Mesendoderm (in vitro differentiated cells): ENCODE measurements at regions not wholly inside any gene's neighbourhood (a gene's known extent, or its start where the extent isn't known, plus 50 kb on each side); places are given as distances from the start of the nearest gene placed in this dataset.

Experiments
- DNase-seq: peaks from one replicate; pipeline ENCODE4 v3.0.0; 2013
- H2AK5ac ChIP-seq: 2 replicates; pipeline ENCODE4 v1.6.1; 2013; ENCODE audit warnings: low read length, inconsistent platforms
- H2BK120ac ChIP-seq: 2 replicates; pipeline ENCODE4 v1.6.1; 2013; ENCODE audit warnings: low read depth, mild to moderate bottlenecking, low read length, moderate library complexity, mixed read lengths
- H2BK15ac ChIP-seq: replicated peaks from 2 replicates; pipeline ENCODE4 v1.6.1; 2013; ENCODE audit warnings: low read depth, mild to moderate bottlenecking, moderate library complexity
- H2BK5ac ChIP-seq: 2 replicates; pipeline ENCODE4 v1.6.1; 2013; ENCODE audit warnings: low read length, inconsistent platforms
- H3K18ac ChIP-seq: 2 replicates; pipeline ENCODE4 v1.6.1; 2013; ENCODE audit warnings: mild to moderate bottlenecking, low read length, mixed read lengths
- H3K23ac ChIP-seq: one replicate; pipeline ENCODE4 v1.6.1; 2013; ENCODE audit warnings: low read length
- H3K27ac ChIP-seq: 2 replicates; pipeline ENCODE4 v1.5.1; 2013; ENCODE audit warnings: low read depth, mild to moderate bottlenecking, inconsistent platforms, low read length, moderate library complexity
- H3K27me3 ChIP-seq: 2 replicates; pipeline ENCODE4 v1.6.1; 2013; ENCODE audit warnings: low read length, control low read depth, mild to moderate bottlenecking, inconsistent platforms; ENCODE audit not compliant: insufficient read depth, poor library complexity
- H3K36me3 ChIP-seq: 2 replicates; pipeline ENCODE4 v1.6.1; 2013; ENCODE audit warnings: low read length, inconsistent platforms; ENCODE audit not compliant: control insufficient read depth, insufficient read depth
- H3K4ac ChIP-seq: one replicate; pipeline ENCODE4 v1.6.1; 2013; ENCODE audit warnings: low read depth, mild to moderate bottlenecking, low read length, moderate library complexity
- H3K4me1 ChIP-seq: 2 replicates; pipeline ENCODE4 v1.6.1; 2013; ENCODE audit warnings: low read depth, low read length, inconsistent platforms; ENCODE audit not compliant: control insufficient read depth
- H3K4me2 ChIP-seq: 2 replicates; pipeline ENCODE4 v1.6.1; 2013; ENCODE audit warnings: low read length
- H3K4me3 ChIP-seq: 2 replicates; pipeline ENCODE4 v1.5.1; 2013; ENCODE audit warnings: mild to moderate bottlenecking, low read length
- H3K56ac ChIP-seq: one replicate; pipeline ENCODE4 v1.6.1; 2013; ENCODE audit warnings: low read length
- H3K79me1 ChIP-seq: 2 replicates; pipeline ENCODE4 v1.6.1; 2013; ENCODE audit warnings: low read length, inconsistent platforms
- H3K79me2 ChIP-seq: 2 replicates; pipeline ENCODE4 v1.6.1; 2013; ENCODE audit warnings: mild to moderate bottlenecking, low read length; ENCODE audit not compliant: control insufficient read depth, insufficient read depth
- H3K9ac ChIP-seq: 2 replicates; pipeline ENCODE4 v1.6.1; 2013; ENCODE audit warnings: low read length, inconsistent platforms
- H4K5ac ChIP-seq: one replicate; pipeline ENCODE4 v1.6.1; 2013; ENCODE audit warnings: low read length
- H4K8ac ChIP-seq: one replicate; pipeline ENCODE4 v1.6.1; 2013; ENCODE audit warnings: low read depth, mild to moderate bottlenecking, control low read depth, low read length, moderate library complexity
- WGBS: extraction: QIAGEN DNeasy Blood & Tissue Kit; methylation state at CpG from one replicate; pipeline ENCODE4 v1.1.7; 2013; ENCODE audit warnings: low lambda C conversion rate, missing lambda C conversion rate; ENCODE audit not compliant: insufficient coverage; ENCODE audit errors: extremely low coverage; 5-methylcytosine and 5-hydroxymethylcytosine counted together

- Histone ChIP-seq H3K79me1 (no peaks in the 10 kb centered on the region), H2BK120ac (no peak overlapping the region), H3K27ac (no peak overlapping the region), H3K4ac (no peak overlapping the region), H3K9ac (no peak overlapping the region), H3K56ac (no peak overlapping the region), H2BK15ac (no peak overlapping the region), H3K27me3 (no peaks in the 10 kb centered on the region), H2BK5ac (no peak overlapping the region), H3K18ac (no peak overlapping the region), H4K5ac (no peak overlapping the region), H3K4me1 (no peaks in the 10 kb centered on the region), H3K4me2 (no peak overlapping the region), H3K4me3 (no peak overlapping the region), H2AK5ac (no peak overlapping the region), H4K8ac (no peak overlapping the region), H3K79me2 (no peaks in the 10 kb centered on the region), H3K23ac (no peak overlapping the region), H3K36me3 (no peaks in the 10 kb centered on the region)
- WGBS, result no CpG with 5 or more reads among the region's 21 CpGs
- DNase-seq, result no peak
Measured at GRCh38 chr7:156082048-156083040, 270.1 kb upstream of the SHH start.

- Histone ChIP-seq H2AK5ac (no peak overlapping the region), H3K4ac (no peak overlapping the region), H3K23ac (no peak overlapping the region), H3K56ac (no peak overlapping the region), H3K79me1 (no peaks in the 10 kb centered on the region), H2BK15ac (no peak overlapping the region), H4K8ac (no peak overlapping the region), H3K4me2 (no peak overlapping the region), H2BK5ac (no peak overlapping the region), H3K79me2 (no peaks in the 10 kb centered on the region), H2BK120ac (no peak overlapping the region), H4K5ac (no peak overlapping the region), H3K4me1 (no peaks in the 10 kb centered on the region), H3K27me3 (no peaks in the 10 kb centered on the region), H3K9ac (no peak overlapping the region), H3K18ac (no peak overlapping the region), H3K27ac (no peak overlapping the region), H3K4me3 (no peak overlapping the region), H3K36me3 (no peaks in the 10 kb centered on the region)
- DNase-seq, result no peak
- no CpG with 5 or more reads among the region's 3 CpGs for WGBS
Measured at GRCh38 chr7:156080596-156080995, 268.3 kb upstream of the SHH start.

- no peak overlapping the region for H3K4ac ChIP-seq
- no peak overlapping the region for H2BK5ac ChIP-seq
- no peak overlapping the region for H3K18ac ChIP-seq
- no peak overlapping the region for H2AK5ac ChIP-seq
- no peak overlapping the region for H4K5ac ChIP-seq
- H3K27me3 ChIP-seq, result no peaks in the 10 kb centered on the region
- no peak for DNase-seq
- no peak overlapping the region for H3K9ac ChIP-seq
- no peak overlapping the region for H2BK120ac ChIP-seq
- H4K8ac ChIP-seq, result no peak overlapping the region
- WGBS, result no CpG with 5 or more reads among the region's 11 CpGs
- no peak overlapping the region for H3K56ac ChIP-seq
- no peak overlapping the region for H3K4me2 ChIP-seq
- no peak overlapping the region for H2BK15ac ChIP-seq
- H3K79me1 ChIP-seq, result no peaks in the 10 kb centered on the region
- H3K27ac ChIP-seq, result no peak overlapping the region
- H3K79me2 ChIP-seq, result no peaks in the 10 kb centered on the region
- H3K36me3 ChIP-seq, result no peaks in the 10 kb centered on the region
- no peaks in the 10 kb centered on the region for H3K4me1 ChIP-seq
- H3K23ac ChIP-seq, result no peak overlapping the region
- H3K4me3 ChIP-seq, result no peak overlapping the region
Measured at GRCh38 chr7:156080046-156080445, 267.8 kb upstream of the SHH start.

DNA sequence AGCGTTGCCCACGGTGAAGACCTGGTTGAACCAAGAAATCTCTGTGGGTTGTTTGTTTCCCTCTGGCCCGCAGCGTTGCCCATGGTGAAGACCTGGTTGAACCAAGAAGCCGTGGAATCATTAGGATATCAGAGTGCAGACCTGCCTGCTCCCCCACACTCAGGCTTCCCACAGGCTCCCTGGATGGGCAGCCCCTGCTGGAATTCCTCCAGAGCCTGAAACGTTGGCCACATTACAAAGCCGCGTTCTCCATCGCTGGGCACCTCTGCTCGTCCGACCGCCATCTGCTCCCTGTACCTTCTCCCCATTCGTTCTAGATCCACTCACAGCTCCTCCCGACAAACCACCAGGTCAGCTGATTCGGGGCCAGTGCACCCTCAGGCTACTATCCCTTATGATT is 266.9 kb upstream of the SHH start:
- Histone ChIP-seq H2AK5ac (no peak overlapping the region), H3K79me2 (no peaks in the 10 kb centered on the region), H2BK5ac (no peak overlapping the region), H3K56ac (no peak overlapping the region), H3K4me2 (no peak overlapping the region), H3K4me3 (no peak overlapping the region), H3K9ac (no peak overlapping the region), H3K36me3 (no peaks in the 10 kb centered on the region), H4K5ac (no peak overlapping the region), H3K23ac (no peak overlapping the region), H3K18ac (no peak overlapping the region), H3K4ac (no peak overlapping the region), H4K8ac (no peak overlapping the region), H3K27ac (no peak overlapping the region), H3K79me1 (no peaks in the 10 kb centered on the region), H2BK120ac (no peak overlapping the region), H3K4me1 (no peaks in the 10 kb centered on the region), H3K27me3 (no peaks in the 10 kb centered on the region), H2BK15ac (no peak overlapping the region)
- WGBS, result no CpG with 5 or more reads among the region's 15 CpGs
- DNase-seq, result no peak

DNA sequence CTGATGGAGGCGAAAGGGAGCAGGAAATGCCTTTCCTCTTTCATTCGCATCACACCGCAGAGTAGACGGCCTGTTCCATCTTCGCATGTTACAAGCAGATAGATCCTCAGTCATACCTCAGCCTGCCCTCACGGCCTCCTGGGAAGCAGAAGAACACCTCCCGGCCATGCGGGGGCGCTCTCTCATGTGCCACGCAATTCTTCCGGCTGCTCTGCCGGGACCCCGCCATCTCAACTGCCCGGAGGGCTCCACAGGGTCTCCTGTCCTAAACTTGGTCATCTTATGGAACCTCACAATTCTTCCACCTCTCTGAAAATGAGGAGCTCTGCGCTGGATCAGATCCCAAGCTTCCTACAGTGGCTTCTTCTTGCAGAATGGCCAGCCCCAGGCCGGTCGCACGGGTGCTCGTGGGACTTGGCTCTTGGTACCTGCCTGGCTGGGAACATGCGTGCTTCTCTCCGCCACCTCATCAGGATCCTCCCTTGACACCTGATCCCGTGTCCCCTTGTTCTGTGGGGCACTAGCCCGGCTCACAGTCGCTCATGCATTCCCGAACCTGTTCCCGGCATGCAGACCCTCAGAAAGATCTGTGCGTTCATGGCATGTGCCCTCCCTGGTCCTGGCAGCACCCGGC is 262.8 kb upstream of the SHH start:
- Histone ChIP-seq H3K4ac (no peak overlapping the region), H4K5ac (no peak overlapping the region), H3K27ac (no peak overlapping the region), H3K79me2 (no peaks in the 10 kb centered on the region), H3K9ac (no peak overlapping the region), H3K56ac (no peak overlapping the region), H3K4me3 (no peak overlapping the region), H3K36me3 (no peaks in the 10 kb centered on the region), H3K79me1 (no peaks in the 10 kb centered on the region), H3K18ac (no peak overlapping the region), H3K23ac (no peak overlapping the region), H2BK120ac (no peak overlapping the region), H2BK15ac (no peak overlapping the region), H2AK5ac (no peak overlapping the region), H3K4me2 (no peak overlapping the region), H3K27me3 (no peaks in the 10 kb centered on the region), H3K4me1 (no peaks in the 10 kb centered on the region), H4K8ac (no peak overlapping the region), H2BK5ac (no peak overlapping the region)
- no peak for DNase-seq
- WGBS, result no CpG with 5 or more reads among the region's 28 CpGs
